ENCODE measurements at regions not wholly inside any gene's neighbourhood (a gene's known extent, or its start where the extent isn't known, plus 50 kb on each side); places are given as distances from the start of the nearest gene placed in this dataset.
"Not testable (repeated sequence)": the region's sequence is repeated elsewhere in the genome, so short reads cannot be mapped to it uniquely, and the experiment has no call there.

- TF ChIP-seq CTCF (IDR thresholded peaks at IDR 0.05; ENCODE audit: low read depth, low read length, poor library complexity, severe bottlenecking); EZH2phosphoT487 (IDR thresholded peaks at IDR 0.05; ENCODE audit: borderline replicate concordance, low read length): not testable (repeated sequence)
These were observed 395.9 kb downstream of the CDY2B start for GRCh38 chrY:17484157-17484556.
